Spleen (tissue), 11 donors: ENCODE measurements at regions not wholly inside any gene's neighbourhood (a gene's known extent, or its start where the extent isn't known, plus 50 kb on each side); places are given as distances from the start of the nearest gene placed in this dataset.

Experiments
- DNase-seq: peaks from one replicate; pipeline ENCODE4 v3.0.0-alpha.2; 2020
- H3K27ac ChIP-seq, 8 donors: fragments of 200-600 bp; sonication (generic) in 7 of 8; 1 replicate in 4 of 8; 2 replicates in 4 of 8; pipeline versions ENCODE4 v1.5.0 to v1.8.0; 2016 to 2021; ENCODE audit warnings: inconsistent platforms in 4 of 8, mild to moderate bottlenecking in 4 of 8, moderate library complexity in 1 of 8
- H3K27me3 ChIP-seq, 7 donors: fragments of 200-600 bp; sonication (generic) in 6 of 7; replicated peaks in 1 of 7; 1 replicate in 4 of 7; 2 replicates in 3 of 7; pipeline versions ENCODE4 v1.5.0 to v1.8.0; 2016 to 2021; ENCODE audit warnings: inconsistent platforms in 3 of 7, mild to moderate bottlenecking in 1 of 7
- H3K36me3 ChIP-seq, 6 donors: fragments of 200-600 bp; sonication (generic) in 5 of 6; 1 replicate in 4 of 6; 2 replicates in 2 of 6; pipeline versions ENCODE4 v1.5.0 to v1.8.0; 2016 to 2021; ENCODE audit warnings: inconsistent platforms in 2 of 6
- H3K4me1 ChIP-seq, 6 donors: fragments of 200-600 bp; sonication (generic) in 5 of 6; 1 replicate in 3 of 6; 2 replicates in 3 of 6; pipeline versions ENCODE4 v1.5.0 to v1.8.0; 2016 to 2021; ENCODE audit warnings: inconsistent platforms in 3 of 6
- H3K4me3 ChIP-seq, 8 donors: fragments of 200-600 bp; sonication (generic) in 7 of 8; 1 replicate in 4 of 8; 2 replicates in 4 of 8; pipeline versions ENCODE4 v1.5.0 to v1.8.0; 2016 to 2021; ENCODE audit warnings: inconsistent platforms in 4 of 8, mild to moderate bottlenecking in 4 of 8, moderate library complexity in 2 of 8
- H3K9me3 ChIP-seq, 8 donors: fragments of 200-600 bp; sonication (generic) in 7 of 8; 1 replicate in 4 of 8; 2 replicates in 4 of 8; pipeline versions ENCODE4 v1.5.0 to v1.8.0; 2016 to 2021; ENCODE audit warnings: inconsistent platforms in 4 of 8
- POLR2A ChIP-seq, 3 donors: fragments of 450-650 bp; IDR thresholded peaks; one replicate each; pipeline ENCODE4 v1.5.1; 2017; ENCODE audit warnings: antibody characterized with exemption in 3 of 3, mild to moderate bottlenecking in 1 of 3
- POLR2AphosphoS5 ChIP-seq, 3 donors: sonication (generic); formaldehyde crosslinking; IDR thresholded peaks; one replicate each; pipeline ENCODE4 v1.5.1; 2017; ENCODE audit warnings: antibody characterized with exemption in 3 of 3
- WGBS, 5 donors: extraction: QIAGEN DNeasy Blood & Tissue Kit in 3 of 5; methylation state at CpG; one replicate each; pipeline versions ENCODE4 v1.1.5 to v1.1.7; 2013 to 2018; 5-methylcytosine and 5-hydroxymethylcytosine counted together
- intact Hi-C: fragments of 100-400 bp; cut with DNase I; formaldehyde crosslinking; loops from one replicate; pipeline ENCODE4 v1.15.0; 2023; ENCODE audit warnings: low total_unique reads
- TF ChIP-seq, protein P1 (sequence below), 11 experiments: fragments of 200-600 bp in 7 of 11; fragments of 450-650 bp in 4 of 11; sonication (generic) in 4 of 11; IDR thresholded peaks in 8 of 11; conservative IDR thresholded peaks in 3 of 11; 1 replicate in 7 of 11; 2 replicates in 4 of 11; pipeline versions ENCODE4 v1.4.0 to v1.8.0; 2016 to 2021; ENCODE audit warnings: antibody characterized with exemption in 11 of 11, inconsistent platforms in 4 of 11, mild to moderate bottlenecking in 1 of 11
- donor health status: healthy with polysubstance abuse.
- donor health status: DM: no; HTN: no; CAD: no; lungs with moderate emphysema.
- donor health status: DM: no; HTN: no; CAD: no.
- donor health status: Bipolar disorder and iron deficiency.
- donor health status: healthy.
- donor health status: DM: no; HTN: no; CAD: no.
- donor health status: DM: yes; HTN: yes; CAD: no.

GRCh38 chr6:168739381-168739780 is 298.4 kb downstream of the SMOC2 start:
- Histone ChIP-seq H3K4me1 (no peaks in the 10 kb centered on the region), H3K27ac (no peak overlapping the region), H3K36me3 (no peaks in the 10 kb centered on the region), H3K27me3 (no peaks in the 10 kb centered on the region), H3K9me3 (peaks cover 0 to 57% (median 28%) of the 10 kb centered on the region in 8 donors), H3K4me3 (no peak overlapping the region)
- TF ChIP-seq, protein P1, sequence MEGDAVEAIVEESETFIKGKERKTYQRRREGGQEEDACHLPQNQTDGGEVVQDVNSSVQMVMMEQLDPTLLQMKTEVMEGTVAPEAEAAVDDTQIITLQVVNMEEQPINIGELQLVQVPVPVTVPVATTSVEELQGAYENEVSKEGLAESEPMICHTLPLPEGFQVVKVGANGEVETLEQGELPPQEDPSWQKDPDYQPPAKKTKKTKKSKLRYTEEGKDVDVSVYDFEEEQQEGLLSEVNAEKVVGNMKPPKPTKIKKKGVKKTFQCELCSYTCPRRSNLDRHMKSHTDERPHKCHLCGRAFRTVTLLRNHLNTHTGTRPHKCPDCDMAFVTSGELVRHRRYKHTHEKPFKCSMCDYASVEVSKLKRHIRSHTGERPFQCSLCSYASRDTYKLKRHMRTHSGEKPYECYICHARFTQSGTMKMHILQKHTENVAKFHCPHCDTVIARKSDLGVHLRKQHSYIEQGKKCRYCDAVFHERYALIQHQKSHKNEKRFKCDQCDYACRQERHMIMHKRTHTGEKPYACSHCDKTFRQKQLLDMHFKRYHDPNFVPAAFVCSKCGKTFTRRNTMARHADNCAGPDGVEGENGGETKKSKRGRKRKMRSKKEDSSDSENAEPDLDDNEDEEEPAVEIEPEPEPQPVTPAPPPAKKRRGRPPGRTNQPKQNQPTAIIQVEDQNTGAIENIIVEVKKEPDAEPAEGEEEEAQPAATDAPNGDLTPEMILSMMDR (IDR thresholded peaks at IDR 0.05 in 8 of 11, conservative IDR thresholded peaks at IDR 0.05 in 3 of 11), result no peak
- intact Hi-C loops, result no loop called here
- no peak for DNase-seq
- WGBS, 5 donors, result 83 to 92% (median 88%) methylated on average over 2 of the region's 2 CpGs

DNA sequence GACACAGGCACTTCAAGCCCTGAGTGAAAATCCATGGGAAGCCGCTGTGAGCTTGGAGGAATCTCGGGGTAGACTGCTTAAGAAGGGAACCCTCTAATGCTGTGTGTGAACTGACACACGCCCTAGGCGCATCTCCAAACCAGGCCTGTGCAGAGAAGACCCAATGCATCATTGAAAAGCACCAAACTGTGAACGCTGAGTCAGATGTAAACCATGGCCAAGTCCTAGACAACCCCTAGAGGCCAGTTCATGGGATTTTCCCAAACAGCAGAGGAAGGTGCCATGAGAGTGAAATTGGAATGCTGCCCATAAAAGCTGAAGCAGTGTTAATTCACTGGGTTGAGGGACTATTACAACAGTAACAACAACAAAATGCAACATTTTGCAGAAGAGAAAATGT is 296.5 kb downstream of the SMOC2 start:
- WGBS, 5 donors, result 81 to 96% (median 88%) methylated on average over 5 of the region's 5 CpGs

GRCh38 chr6:168737014-168737413 is 296.0 kb downstream of the SMOC2 start:
- H3K4me1 ChIP-seq, result no peaks in the 10 kb centered on the region
- no peak for DNase-seq
- WGBS, 5 donors, result 73 to 87% (median 83%) methylated on average over 3 of the region's 3 CpGs
- no peak overlapping the region for H3K27ac ChIP-seq
- H3K36me3 ChIP-seq, result no peaks in the 10 kb centered on the region
- intact Hi-C loops, result no loop called here
- H3K27me3 ChIP-seq, result no peaks in the 10 kb centered on the region
- peaks cover 0 to 52% (median 28%) of the 10 kb centered on the region in 8 donors for H3K9me3 ChIP-seq
- TF ChIP-seq POLR2A (IDR thresholded peaks at IDR 0.05) (no peak), POLR2AphosphoS5 (IDR thresholded peaks at IDR 0.05) (no peak)
- TF ChIP-seq, protein P1 (IDR thresholded peaks at IDR 0.05 in 8 of 11, conservative IDR thresholded peaks at IDR 0.05 in 3 of 11), result no peak
- no peak overlapping the region for H3K4me3 ChIP-seq

More for the DNA sequence above, 296.5 kb downstream of the SMOC2 start:
- H3K4me1 ChIP-seq, result no peaks in the 10 kb centered on the region
- intact Hi-C loops, result no loop called here
- TF ChIP-seq, protein P1 (IDR thresholded peaks at IDR 0.05 in 8 of 11, conservative IDR thresholded peaks at IDR 0.05 in 3 of 11), result no peak
- TF ChIP-seq POLR2A (IDR thresholded peaks at IDR 0.05) (no peak), POLR2AphosphoS5 (IDR thresholded peaks at IDR 0.05) (no peak)
- H3K36me3 ChIP-seq, result no peaks in the 10 kb centered on the region
- no peak overlapping the region for H3K27ac ChIP-seq
- no peak for DNase-seq
- no peak overlapping the region for H3K4me3 ChIP-seq
- peaks cover 0 to 57% (median 28%) of the 10 kb centered on the region in 8 donors for H3K9me3 ChIP-seq
- no peaks in the 10 kb centered on the region for H3K27me3 ChIP-seq

DNA sequence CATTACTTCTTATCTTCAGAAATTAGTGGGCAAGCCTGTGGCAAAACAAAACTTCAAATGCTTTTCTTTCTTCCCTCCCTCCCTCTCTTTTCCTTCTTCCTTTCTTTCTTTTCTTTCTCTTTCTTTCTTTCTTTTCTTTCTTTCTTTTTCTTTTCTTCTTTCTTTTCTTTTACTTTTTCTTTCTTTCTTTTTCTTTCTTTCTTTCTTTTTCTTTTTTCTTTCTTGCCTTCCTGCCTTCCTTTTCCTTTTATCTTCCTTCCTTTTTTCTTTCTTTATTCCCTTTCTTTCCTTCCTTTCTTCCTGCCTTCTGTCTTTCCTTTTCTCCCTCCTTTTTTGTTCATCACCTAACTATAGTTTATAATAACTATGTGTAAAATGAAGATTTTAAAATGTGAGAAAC is 295.1 kb downstream of the SMOC2 start:
- no peak for DNase-seq
- no peaks in the 10 kb centered on the region for H3K36me3 ChIP-seq
- H3K4me3 ChIP-seq, result no peak overlapping the region
- no peak overlapping the region for H3K27ac ChIP-seq
- H3K4me1 ChIP-seq, result no peaks in the 10 kb centered on the region
- H3K9me3 ChIP-seq, result peaks cover 0 to 47% (median 28%) of the 10 kb centered on the region in 8 donors
- no peak for TF ChIP-seq POLR2A (IDR thresholded peaks at IDR 0.05)
- TF ChIP-seq POLR2AphosphoS5 (IDR thresholded peaks at IDR 0.05), result no peak
- TF ChIP-seq, protein P1 (IDR thresholded peaks at IDR 0.05 in 8 of 11, conservative IDR thresholded peaks at IDR 0.05 in 3 of 11), result no peak
- intact Hi-C loops, result no loop called here
- no peaks in the 10 kb centered on the region for H3K27me3 ChIP-seq
